ENCODE measurements at regions not wholly inside any gene's neighbourhood (a gene's known extent, or its start where the extent isn't known, plus 50 kb on each side); places are given as distances from the start of the nearest gene placed in this dataset.

DNA sequence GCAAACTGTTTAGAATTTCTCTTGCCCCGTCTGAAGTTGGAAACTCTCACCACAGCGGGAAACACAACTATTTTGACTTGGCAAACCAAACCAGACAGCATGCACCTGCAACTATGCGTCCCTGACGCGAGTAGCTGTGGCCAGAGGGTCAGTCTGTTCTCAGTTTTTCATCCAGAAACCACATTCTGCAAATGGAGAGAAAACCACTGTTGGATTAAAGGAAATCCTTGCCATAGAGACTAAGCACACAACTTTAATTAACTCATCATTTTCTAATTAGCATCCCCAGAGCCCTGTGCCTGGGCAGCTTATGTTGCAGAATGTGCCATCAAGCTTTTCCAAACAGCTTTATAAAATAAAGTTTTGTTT is 415.7 kb upstream of the TCF4 start:
- ChIA-PET CTCF (no interaction called here), POLR2A (no interaction called here)
- H3K9me3 ChIP-seq (ENCODE audit: control insufficient read depth, insufficient read depth, low read length), result no peaks in the 10 kb centered on the region
- H3K27ac ChIP-seq (ENCODE audit: low read depth, low read length), result no peak overlapping the region
- no peak overlapping the region for H3K4me3 ChIP-seq (ENCODE audit: low read depth, low read length)
- TF ChIP-seq, protein P1, sequence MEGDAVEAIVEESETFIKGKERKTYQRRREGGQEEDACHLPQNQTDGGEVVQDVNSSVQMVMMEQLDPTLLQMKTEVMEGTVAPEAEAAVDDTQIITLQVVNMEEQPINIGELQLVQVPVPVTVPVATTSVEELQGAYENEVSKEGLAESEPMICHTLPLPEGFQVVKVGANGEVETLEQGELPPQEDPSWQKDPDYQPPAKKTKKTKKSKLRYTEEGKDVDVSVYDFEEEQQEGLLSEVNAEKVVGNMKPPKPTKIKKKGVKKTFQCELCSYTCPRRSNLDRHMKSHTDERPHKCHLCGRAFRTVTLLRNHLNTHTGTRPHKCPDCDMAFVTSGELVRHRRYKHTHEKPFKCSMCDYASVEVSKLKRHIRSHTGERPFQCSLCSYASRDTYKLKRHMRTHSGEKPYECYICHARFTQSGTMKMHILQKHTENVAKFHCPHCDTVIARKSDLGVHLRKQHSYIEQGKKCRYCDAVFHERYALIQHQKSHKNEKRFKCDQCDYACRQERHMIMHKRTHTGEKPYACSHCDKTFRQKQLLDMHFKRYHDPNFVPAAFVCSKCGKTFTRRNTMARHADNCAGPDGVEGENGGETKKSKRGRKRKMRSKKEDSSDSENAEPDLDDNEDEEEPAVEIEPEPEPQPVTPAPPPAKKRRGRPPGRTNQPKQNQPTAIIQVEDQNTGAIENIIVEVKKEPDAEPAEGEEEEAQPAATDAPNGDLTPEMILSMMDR (IDR thresholded peaks at IDR 0.05; ENCODE audit: low read depth, low read length), result no peak
- DNase-seq (ENCODE audit: low read depth, low spot score), result no peak
- no peaks in the 10 kb centered on the region for H3K27me3 ChIP-seq (ENCODE audit: control insufficient read depth, insufficient read depth, low read length)

DNA sequence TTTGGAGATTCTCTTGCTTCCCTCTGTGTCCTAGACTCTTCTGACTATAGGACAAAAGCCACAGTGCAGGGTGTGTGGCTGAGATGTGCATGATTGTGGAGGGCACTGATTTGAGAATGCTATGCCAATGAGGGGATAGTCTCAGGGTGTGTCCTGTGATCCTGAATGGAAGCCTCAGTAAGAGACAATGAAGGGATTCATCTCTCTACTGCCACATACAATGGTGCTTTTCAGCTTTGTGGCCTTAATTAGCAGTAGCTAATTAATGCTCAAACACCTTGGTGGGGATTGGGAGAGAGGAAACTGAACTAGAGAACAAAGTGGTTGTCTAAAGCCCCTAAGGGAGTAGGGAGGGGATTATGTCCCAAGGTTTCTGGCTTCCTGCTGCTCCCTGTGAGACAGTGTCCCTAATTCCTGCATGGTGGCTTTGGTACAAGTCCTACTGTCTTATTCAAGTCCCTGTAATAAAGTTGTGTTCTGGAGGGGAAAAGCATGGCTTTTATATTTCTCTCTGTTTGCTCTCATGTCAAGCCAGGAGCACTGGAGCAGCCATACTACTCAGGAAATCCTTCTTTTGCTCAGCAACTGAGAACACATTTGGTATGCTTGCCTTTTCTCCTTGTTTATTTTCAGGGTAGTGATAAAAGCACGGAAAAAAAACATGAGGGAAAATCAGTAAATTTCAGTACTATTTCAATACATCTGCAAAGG is 415.2 kb upstream of the TCF4 start:
- TF ChIP-seq, protein P1 (IDR thresholded peaks at IDR 0.05; ENCODE audit: low read depth, low read length), result no peak
- H3K27me3 ChIP-seq (ENCODE audit: control insufficient read depth, insufficient read depth, low read length), result no peaks in the 10 kb centered on the region
- no peaks in the 10 kb centered on the region for H3K9me3 ChIP-seq (ENCODE audit: control insufficient read depth, insufficient read depth, low read length)
- no peak overlapping the region for H3K4me3 ChIP-seq (ENCODE audit: low read depth, low read length)
- POLR2A ChIA-PET, result no interaction called here
- DNase-seq (ENCODE audit: low read depth, low spot score), result no peak
- CTCF ChIA-PET, result no interaction called here
- H3K27ac ChIP-seq (ENCODE audit: low read depth, low read length), result no peak overlapping the region

DNA sequence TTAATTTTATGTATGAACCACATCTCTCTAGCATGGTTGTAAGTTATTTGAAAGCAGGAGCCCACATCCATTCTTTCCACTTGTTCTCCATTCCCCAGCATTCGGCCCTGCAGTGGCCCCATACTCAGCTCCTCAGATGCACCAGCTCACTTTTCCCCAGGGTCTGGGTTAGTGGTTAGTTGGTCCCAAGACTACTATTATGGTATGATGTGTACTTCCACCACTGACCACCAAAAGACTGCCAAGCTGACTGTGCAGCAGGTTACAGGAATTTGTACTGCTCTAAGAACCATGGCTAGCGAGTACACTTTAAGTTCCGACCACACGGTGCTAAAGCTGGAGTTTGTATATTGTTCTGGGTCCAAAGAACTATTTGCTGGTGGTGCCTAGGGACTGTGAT is 413.6 kb upstream of the TCF4 start:
- H3K27me3 ChIP-seq (ENCODE audit: control insufficient read depth, insufficient read depth, low read length), result no peaks in the 10 kb centered on the region
- no peak overlapping the region for H3K27ac ChIP-seq (ENCODE audit: low read depth, low read length)
- TF ChIP-seq, protein P1 (IDR thresholded peaks at IDR 0.05; ENCODE audit: low read depth, low read length), result no peak
- POLR2A ChIA-PET, result no interaction called here
- DNase-seq (ENCODE audit: low read depth, low spot score), result no peak
- no peak overlapping the region for H3K4me3 ChIP-seq (ENCODE audit: low read depth, low read length)
- H3K9me3 ChIP-seq (ENCODE audit: control insufficient read depth, insufficient read depth, low read length), result no peaks in the 10 kb centered on the region
- CTCF ChIA-PET, result no interaction called here

DNA sequence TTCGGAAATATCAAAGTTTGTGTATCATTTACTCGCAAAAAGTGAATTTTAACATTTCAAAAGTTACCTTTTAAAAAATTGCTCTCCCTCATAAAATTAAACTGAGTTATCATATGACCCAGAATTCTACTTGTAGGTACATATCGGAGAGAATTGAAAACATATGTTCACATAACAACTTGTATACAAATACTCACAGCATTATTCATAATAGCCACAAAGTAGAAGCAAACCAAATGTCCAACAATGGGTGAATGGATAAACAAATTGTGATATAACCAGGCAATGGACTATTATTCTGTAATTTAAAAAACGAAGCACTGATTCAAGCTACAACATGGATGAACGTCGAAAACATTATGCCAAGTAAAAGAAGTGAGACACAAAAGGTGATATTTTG is 412.0 kb upstream of the TCF4 start:
- Histone ChIP-seq H3K27me3 (ENCODE audit: control insufficient read depth, insufficient read depth, low read length) (no peaks in the 10 kb centered on the region), H3K27ac (ENCODE audit: low read depth, low read length) (no peak overlapping the region), H3K9me3 (ENCODE audit: control insufficient read depth, insufficient read depth, low read length) (no peaks in the 10 kb centered on the region), H3K4me3 (ENCODE audit: low read depth, low read length) (no peak overlapping the region)
- TF ChIP-seq, protein P1 (IDR thresholded peaks at IDR 0.05; ENCODE audit: low read depth, low read length), result no peak
- DNase-seq (ENCODE audit: low read depth, low spot score), result no peak
- CTCF ChIA-PET, result no interaction called here
- POLR2A ChIA-PET, result no interaction called here

DNA sequence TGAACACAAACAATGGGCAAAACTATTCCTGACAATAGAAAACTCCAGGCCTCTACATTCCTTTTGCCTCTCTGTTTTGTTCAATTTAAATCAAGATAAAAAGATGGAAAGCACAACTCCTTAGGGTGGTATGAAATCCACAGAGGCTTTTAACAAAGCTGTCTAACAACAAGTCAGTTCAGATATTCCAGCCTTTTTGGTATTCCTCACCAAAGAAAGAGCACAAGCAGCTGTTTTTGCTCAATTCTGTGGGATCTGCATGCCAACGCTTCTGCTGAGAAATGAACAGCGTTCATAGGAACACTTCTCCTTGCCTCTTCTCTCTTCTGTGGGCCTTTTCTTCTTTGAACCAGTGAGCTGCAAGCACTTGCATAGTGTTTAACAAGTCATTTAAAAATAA is 411.6 kb upstream of the TCF4 start:
- TF ChIP-seq, protein P1 (IDR thresholded peaks at IDR 0.05; ENCODE audit: low read depth, low read length), result no peak
- Histone ChIP-seq H3K4me3 (ENCODE audit: low read depth, low read length) (no peak overlapping the region), H3K9me3 (ENCODE audit: control insufficient read depth, insufficient read depth, low read length) (no peaks in the 10 kb centered on the region), H3K27me3 (ENCODE audit: control insufficient read depth, insufficient read depth, low read length) (no peaks in the 10 kb centered on the region), H3K27ac (ENCODE audit: low read depth, low read length) (no peak overlapping the region)
- DNase-seq (ENCODE audit: low read depth, low spot score), result no peak
- POLR2A ChIA-PET, result no interaction called here
- CTCF ChIA-PET, result no interaction called here

All from AG04450 (cell line).